OCI-LY3 (cell line): ENCODE measurements at regions not wholly inside any gene's neighbourhood (a gene's known extent, or its start where the extent isn't known, plus 50 kb on each side); places are given as distances from the start of the nearest gene placed in this dataset.

Experiments used
- CTCF ChIP-seq: fragments of 200-600, 300-600 bp; sonication (generic); IDR thresholded peaks from 2 replicates; pipeline ENCODE4 v1.5.1; 2014; ENCODE audit warnings: antibody characterized with exemption, low read length, low read depth
- EZH2phosphoT487 ChIP-seq: fragments of 200-600 bp; shearing (Covaris generic); IDR thresholded peaks from 2 replicates; pipeline ENCODE4 v1.6.1; 2018; ENCODE audit warnings: antibody characterized with exemption, mixed run types, low read depth

GRCh38 chr21:28282833-28283232 is 709.8 kb downstream of the LTN1 start:
- TF ChIP-seq CTCF (no peak), EZH2phosphoT487 (no peak)
